ENCODE measurements at regions not wholly inside any gene's neighbourhood (a gene's known extent, or its start where the extent isn't known, plus 50 kb on each side); places are given as distances from the start of the nearest gene placed in this dataset.

DNA sequence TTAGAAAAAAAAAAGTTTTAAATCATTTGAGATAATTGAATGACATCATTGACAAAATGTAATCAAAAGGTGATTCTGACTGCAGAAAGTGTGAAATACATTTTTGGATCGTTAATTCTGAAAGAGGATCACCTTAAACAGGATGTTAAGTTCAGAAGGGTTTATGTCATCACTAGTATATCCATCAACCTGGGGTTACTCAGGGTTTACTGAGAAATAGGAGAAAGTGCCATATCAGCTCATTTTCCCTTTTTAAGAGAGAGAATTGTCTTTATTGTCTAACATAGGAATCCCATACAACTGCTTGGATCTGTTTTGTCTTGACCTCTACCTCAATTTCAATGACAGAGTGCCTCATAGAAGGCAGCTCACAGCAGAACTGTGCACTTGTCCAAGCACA is 466.1 kb upstream of the LINC00305 start:
- Histone ChIP-seq H3K4me1 (replicated peaks in 1 of 2; ENCODE audit: control insufficient read depth in 2 of 2, insufficient read depth in 2 of 2, low read length in 2 of 2) (no peaks in the 10 kb centered on the region), H2AFZ (ENCODE audit: low read depth, low read length) (no peak overlapping the region), H3K4me2 (ENCODE audit: insufficient read depth, low read length) (no peak overlapping the region), H3K9me1 (ENCODE audit: control insufficient read depth, insufficient read depth, low read length) (no peaks in the 10 kb centered on the region), H4K20me1 (replicated peaks; ENCODE audit: control insufficient read depth, insufficient read depth, low read length) (no peaks in the 10 kb centered on the region), H3K27me3 (ENCODE audit: control insufficient read depth in 2 of 2, insufficient read depth in 2 of 2, low read length in 2 of 2) (no peaks in the 10 kb centered on the region), H3K79me2 (ENCODE audit: control insufficient read depth, insufficient read depth, low read length) (no peaks in the 10 kb centered on the region), H3K4me3 (no peak overlapping the region), H3K9ac (ENCODE audit: insufficient read depth in 1 of 2, low read depth in 2 of 2, low read length in 2 of 2) (no peak overlapping the region), H3K27ac (ENCODE audit: extremely low read depth, low read depth, low read length) (no peak overlapping the region), H3K36me3 (ENCODE audit: control insufficient read depth, insufficient read depth, low read length) (no peaks in the 10 kb centered on the region), H3K9me3 (replicated peaks; ENCODE audit: control insufficient read depth, insufficient read depth, low read depth, low read length) (no peaks in the 10 kb centered on the region)
- intact Hi-C loops (cut with micrococcal nuclease) (no loop called here), in situ Hi-C loops (cut with MboI) (no loop called here)
- ChIA-PET POLR2A (no interaction called here), CTCF (ENCODE audit: low intra/inter-chr PET ratio) (no interaction called here)
- BruUV-seq (replicated peaks) = no TSS peak
- FAIRE-seq = no peak
- no peak for DNase-seq (ENCODE audit: extremely low read depth in 1 of 4, low spot score in 3 of 4)
- no peak for ATAC-seq
- WGBS (ENCODE audit: insufficient coverage, low coverage, missing lambda C conversion rate) = 0% methylated on average over 1 of the region's 1 CpG
- no peak for TF ChIP-seq EP400 (IDR thresholded peaks at IDR 0.05)
- TF ChIP-seq, protein P1, sequence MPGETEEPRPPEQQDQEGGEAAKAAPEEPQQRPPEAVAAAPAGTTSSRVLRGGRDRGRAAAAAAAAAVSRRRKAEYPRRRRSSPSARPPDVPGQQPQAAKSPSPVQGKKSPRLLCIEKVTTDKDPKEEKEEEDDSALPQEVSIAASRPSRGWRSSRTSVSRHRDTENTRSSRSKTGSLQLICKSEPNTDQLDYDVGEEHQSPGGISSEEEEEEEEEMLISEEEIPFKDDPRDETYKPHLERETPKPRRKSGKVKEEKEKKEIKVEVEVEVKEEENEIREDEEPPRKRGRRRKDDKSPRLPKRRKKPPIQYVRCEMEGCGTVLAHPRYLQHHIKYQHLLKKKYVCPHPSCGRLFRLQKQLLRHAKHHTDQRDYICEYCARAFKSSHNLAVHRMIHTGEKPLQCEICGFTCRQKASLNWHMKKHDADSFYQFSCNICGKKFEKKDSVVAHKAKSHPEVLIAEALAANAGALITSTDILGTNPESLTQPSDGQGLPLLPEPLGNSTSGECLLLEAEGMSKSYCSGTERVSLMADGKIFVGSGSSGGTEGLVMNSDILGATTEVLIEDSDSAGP (CRISPR knock-in tag; IDR thresholded peaks at IDR 0.05) = no peak
- TF ChIP-seq BRD4 (IDR thresholded peaks at IDR 0.05) = no peak
- TF ChIP-seq HNRNPUL1 (IDR thresholded peaks at IDR 0.05; ENCODE audit: low read length) = no peak
- no peak for TF ChIP-seq ZNF584 (CRISPR knock-in tag; IDR thresholded peaks at IDR 0.05; ENCODE audit: low read depth)
- no peak for TF ChIP-seq ZNF785 (CRISPR knock-in tag; IDR thresholded peaks at IDR 0.05)
- no peak for TF ChIP-seq BRF2 (IDR thresholded peaks at IDR 0.05; ENCODE audit: borderline replicate concordance, insufficient read depth, insufficient read length)
- TF ChIP-seq, protein P2, sequence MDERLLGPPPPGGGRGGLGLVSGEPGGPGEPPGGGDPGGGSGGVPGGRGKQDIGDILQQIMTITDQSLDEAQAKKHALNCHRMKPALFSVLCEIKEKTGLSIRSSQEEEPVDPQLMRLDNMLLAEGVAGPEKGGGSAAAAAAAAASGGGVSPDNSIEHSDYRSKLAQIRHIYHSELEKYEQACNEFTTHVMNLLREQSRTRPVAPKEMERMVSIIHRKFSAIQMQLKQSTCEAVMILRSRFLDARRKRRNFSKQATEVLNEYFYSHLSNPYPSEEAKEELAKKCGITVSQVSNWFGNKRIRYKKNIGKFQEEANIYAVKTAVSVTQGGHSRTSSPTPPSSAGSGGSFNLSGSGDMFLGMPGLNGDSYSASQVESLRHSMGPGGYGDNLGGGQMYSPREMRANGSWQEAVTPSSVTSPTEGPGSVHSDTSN (CRISPR knock-in tag; IDR thresholded peaks at IDR 0.05; ENCODE audit: low read depth) = no peak
- TF ChIP-seq, protein P2 (tag; conservative IDR thresholded peaks at IDR 0.05; ENCODE audit: low read depth) = no peak
- TF ChIP-seq, protein P3, sequence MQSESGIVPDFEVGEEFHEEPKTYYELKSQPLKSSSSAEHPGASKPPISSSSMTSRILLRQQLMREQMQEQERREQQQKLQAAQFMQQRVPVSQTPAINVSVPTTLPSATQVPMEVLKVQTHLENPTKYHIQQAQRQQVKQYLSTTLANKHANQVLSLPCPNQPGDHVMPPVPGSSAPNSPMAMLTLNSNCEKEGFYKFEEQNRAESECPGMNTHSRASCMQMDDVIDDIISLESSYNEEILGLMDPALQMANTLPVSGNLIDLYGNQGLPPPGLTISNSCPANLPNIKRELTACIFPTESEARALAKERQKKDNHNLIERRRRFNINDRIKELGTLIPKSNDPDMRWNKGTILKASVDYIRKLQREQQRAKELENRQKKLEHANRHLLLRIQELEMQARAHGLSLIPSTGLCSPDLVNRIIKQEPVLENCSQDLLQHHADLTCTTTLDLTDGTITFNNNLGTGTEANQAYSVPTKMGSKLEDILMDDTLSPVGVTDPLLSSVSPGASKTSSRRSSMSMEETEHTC (IDR thresholded peaks at IDR 0.05) = no peak
- TF ChIP-seq ZFX (CRISPR knock-in tag; IDR thresholded peaks at IDR 0.05) = no peak
- TF ChIP-seq PML (IDR thresholded peaks at IDR 0.05; ENCODE audit: low read length) = no peak
- TF ChIP-seq DIDO1 (tag; IDR thresholded peaks at IDR 0.05; ENCODE audit: low read depth) = no peak
- TF ChIP-seq, protein P4, sequence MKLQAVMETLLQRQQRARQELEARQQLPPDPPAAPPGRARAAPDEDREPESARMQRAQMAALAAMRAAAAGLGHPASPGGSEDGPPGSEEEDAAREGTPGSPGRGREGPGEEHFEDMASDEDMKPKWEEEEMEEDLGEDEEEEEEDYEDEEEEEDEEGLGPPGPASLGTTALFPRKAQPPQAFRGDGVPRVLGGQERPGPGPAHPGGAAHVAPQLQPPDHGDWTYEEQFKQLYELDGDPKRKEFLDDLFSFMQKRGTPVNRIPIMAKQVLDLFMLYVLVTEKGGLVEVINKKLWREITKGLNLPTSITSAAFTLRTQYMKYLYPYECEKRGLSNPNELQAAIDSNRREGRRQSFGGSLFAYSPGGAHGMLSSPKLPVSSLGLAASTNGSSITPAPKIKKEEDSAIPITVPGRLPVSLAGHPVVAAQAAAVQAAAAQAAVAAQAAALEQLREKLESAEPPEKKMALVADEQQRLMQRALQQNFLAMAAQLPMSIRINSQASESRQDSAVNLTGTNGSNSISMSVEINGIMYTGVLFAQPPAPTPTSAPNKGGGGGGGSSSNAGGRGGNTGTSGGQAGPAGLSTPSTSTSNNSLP (IDR thresholded peaks at IDR 0.05; ENCODE audit: borderline replicate concordance, low read depth, low read length) = no peak
- no peak for TF ChIP-seq LEF1 (IDR thresholded peaks at IDR 0.05)

Measured in K562 (cell line).